Uterus (tissue), 3 donors: ENCODE measurements at regions not wholly inside any gene's neighbourhood (a gene's known extent, or its start where the extent isn't known, plus 50 kb on each side); places are given as distances from the start of the nearest gene placed in this dataset.

Experiments used
- DNase-seq, 2 donors: peaks; one replicate each; pipeline ENCODE4 v3.0.0-alpha.2; 2019 to 2020
- H3K27ac ChIP-seq, 2 donors: fragments of 200-600 bp; sonication (generic); 1 replicate in 1 of 2; 2 replicates in 1 of 2; pipeline ENCODE4 v1.5.1; 2016 to 2018
- H3K27me3 ChIP-seq, 2 donors: fragments of 200-600 bp; sonication (generic); one replicate each; pipeline ENCODE4 v1.5.1; 2018 to 2019; ENCODE audit warnings: control low read depth in 1 of 2
- H3K36me3 ChIP-seq, 2 donors: fragments of 200-600 bp; sonication (generic); one replicate each; pipeline ENCODE4 v1.5.1; 2019; ENCODE audit warnings: control low read depth in 1 of 2
- H3K4me1 ChIP-seq, 2 donors: fragments of 200-600 bp; sonication (generic); one replicate each; pipeline ENCODE4 v1.5.1; 2018 to 2019; ENCODE audit warnings: control low read depth in 1 of 2
- H3K4me3 ChIP-seq, 2 donors: fragments of 200-600 bp; sonication (generic); 1 replicate in 1 of 2; 2 replicates in 1 of 2; pipeline ENCODE4 v1.5.1; 2018 to 2019; ENCODE audit warnings: mild to moderate bottlenecking in 1 of 2
- H3K9me3 ChIP-seq, 2 donors: fragments of 200-600 bp; sonication (generic); one replicate each; pipeline ENCODE4 v1.5.1; 2019; ENCODE audit warnings: control low read depth in 1 of 2
- POLR2A ChIP-seq, 2 donors: fragments of 450-650 bp; IDR thresholded peaks; one replicate each; pipeline ENCODE4 v1.6.1; 2016; ENCODE audit warnings: antibody characterized with exemption in 2 of 2, mild to moderate bottlenecking in 1 of 2, moderate library complexity in 1 of 2
- intact Hi-C: fragments of 100-400 bp; cut with DNase I; formaldehyde crosslinking; loops from one replicate; pipeline ENCODE4 v1.15.1; 2023; ENCODE audit warnings: low total_unique reads
- TF ChIP-seq, protein P1 (sequence below), 4 experiments: fragments of 200-600 bp in 2 of 4; fragments of 450-650 bp in 2 of 4; sonication (generic) in 2 of 4; IDR thresholded peaks; one replicate each; pipeline ENCODE4 v1.5.1; 2016 to 2019; ENCODE audit warnings: antibody characterized with exemption in 4 of 4, mild to moderate bottlenecking in 2 of 4, moderate library complexity in 1 of 4
- donor health status: DM: yes; HTN: yes; CAD: no.

DNA sequence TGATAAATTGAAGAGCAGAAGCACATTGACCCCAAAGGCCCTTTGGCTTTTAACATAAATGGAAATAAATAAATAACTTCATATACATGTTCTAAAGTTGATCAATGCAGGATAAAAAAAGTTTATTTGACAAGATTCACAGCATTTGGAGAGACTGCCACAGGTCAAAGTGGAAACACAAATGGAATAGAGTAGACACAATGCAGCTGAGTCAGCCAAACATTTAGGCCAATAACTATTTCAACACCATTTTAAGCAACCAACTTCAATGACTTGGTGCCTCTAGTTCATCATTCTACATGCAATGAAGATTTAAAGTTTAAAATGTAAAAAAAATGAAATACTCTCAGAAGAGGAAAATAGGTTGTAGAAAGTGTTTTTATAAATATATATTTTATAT is 365.2 kb downstream of the FAT4 start:
- Histone ChIP-seq H3K9me3 (no peaks in the 10 kb centered on the region), H3K36me3 (no peaks in the 10 kb centered on the region), H3K4me3 (no peak overlapping the region), H3K4me1 (no peaks in the 10 kb centered on the region), H3K27me3 (no peaks in the 10 kb centered on the region), H3K27ac (no peak overlapping the region)
- DNase-seq: no peak
- intact Hi-C loops: no loop called here
- TF ChIP-seq, protein P1, sequence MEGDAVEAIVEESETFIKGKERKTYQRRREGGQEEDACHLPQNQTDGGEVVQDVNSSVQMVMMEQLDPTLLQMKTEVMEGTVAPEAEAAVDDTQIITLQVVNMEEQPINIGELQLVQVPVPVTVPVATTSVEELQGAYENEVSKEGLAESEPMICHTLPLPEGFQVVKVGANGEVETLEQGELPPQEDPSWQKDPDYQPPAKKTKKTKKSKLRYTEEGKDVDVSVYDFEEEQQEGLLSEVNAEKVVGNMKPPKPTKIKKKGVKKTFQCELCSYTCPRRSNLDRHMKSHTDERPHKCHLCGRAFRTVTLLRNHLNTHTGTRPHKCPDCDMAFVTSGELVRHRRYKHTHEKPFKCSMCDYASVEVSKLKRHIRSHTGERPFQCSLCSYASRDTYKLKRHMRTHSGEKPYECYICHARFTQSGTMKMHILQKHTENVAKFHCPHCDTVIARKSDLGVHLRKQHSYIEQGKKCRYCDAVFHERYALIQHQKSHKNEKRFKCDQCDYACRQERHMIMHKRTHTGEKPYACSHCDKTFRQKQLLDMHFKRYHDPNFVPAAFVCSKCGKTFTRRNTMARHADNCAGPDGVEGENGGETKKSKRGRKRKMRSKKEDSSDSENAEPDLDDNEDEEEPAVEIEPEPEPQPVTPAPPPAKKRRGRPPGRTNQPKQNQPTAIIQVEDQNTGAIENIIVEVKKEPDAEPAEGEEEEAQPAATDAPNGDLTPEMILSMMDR (IDR thresholded peaks at IDR 0.05): no peak
- no peak for TF ChIP-seq POLR2A (IDR thresholded peaks at IDR 0.05)

DNA sequence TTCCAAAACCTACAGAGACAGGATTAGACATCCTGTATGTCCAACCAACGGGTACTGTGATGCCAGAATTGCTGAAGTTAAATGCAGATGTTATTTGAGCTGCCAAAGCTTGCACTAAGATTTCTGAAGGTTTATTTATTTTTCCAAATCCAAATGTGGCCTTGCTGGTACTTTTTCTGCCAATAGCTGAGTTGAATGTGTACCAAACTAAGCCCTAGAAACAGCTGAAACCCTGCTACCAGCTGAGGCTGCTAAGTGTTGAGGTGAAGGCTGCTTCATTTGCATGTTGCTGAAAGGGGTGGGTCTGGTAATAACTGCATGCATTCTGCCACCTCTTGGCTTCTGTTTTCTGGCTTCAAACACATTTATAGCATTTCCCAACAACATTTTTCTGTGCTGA is 366.5 kb downstream of the FAT4 start:
- no peak overlapping the region for H3K27ac ChIP-seq
- TF ChIP-seq POLR2A (IDR thresholded peaks at IDR 0.05): no peak
- TF ChIP-seq, protein P1 (IDR thresholded peaks at IDR 0.05): no peak
- no peaks in the 10 kb centered on the region for H3K36me3 ChIP-seq
- no peak overlapping the region for H3K4me3 ChIP-seq
- no peaks in the 10 kb centered on the region for H3K9me3 ChIP-seq
- H3K4me1 ChIP-seq: no peaks in the 10 kb centered on the region
- DNase-seq: no peak
- H3K27me3 ChIP-seq: no peaks in the 10 kb centered on the region
- intact Hi-C loops: no loop called here

DNA sequence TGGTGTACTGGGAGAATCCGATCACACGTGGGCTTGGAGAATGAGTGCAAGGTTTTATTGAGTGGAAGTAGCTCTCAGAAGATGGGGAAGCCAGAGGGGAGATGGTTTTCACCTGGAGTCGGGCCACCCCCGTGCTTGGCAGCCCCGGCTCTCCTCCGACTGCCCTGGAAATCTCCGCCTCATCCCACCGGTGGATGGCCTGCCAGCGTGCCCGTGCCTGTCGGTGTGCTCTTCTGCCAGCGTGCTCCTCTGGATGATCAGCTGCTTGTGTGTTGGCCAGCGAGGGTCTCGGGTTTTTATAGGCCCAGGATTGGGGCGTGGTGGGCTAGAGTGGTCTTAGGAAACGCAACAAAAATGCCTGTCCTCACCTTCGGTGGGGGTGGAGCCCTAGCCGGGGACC is 368.0 kb downstream of the FAT4 start:
- no peaks in the 10 kb centered on the region for H3K9me3 ChIP-seq
- H3K4me1 ChIP-seq: no peaks in the 10 kb centered on the region
- H3K27me3 ChIP-seq: no peaks in the 10 kb centered on the region
- intact Hi-C loops: no loop called here
- no peak for TF ChIP-seq POLR2A (IDR thresholded peaks at IDR 0.05)
- no peak overlapping the region for H3K27ac ChIP-seq
- no peak for DNase-seq
- H3K36me3 ChIP-seq: no peaks in the 10 kb centered on the region
- H3K4me3 ChIP-seq: no peak overlapping the region

DNA sequence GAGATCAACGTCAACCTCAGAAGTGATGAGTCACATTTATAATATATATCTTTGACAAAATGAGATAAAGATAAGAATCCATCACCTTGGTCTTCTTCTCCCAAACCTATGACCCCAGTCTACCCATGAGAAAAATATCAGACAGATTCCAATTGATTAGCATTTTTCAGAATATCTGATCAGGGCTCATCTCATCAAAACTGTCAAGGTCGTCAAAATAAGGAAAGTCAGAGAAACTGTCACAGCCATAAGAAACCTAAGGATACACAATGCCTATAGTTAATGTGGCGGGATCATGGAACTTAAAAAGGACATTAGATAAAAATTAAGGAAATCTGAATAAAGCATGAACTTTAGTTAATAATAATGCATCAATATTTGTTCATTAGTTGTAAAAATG is 374.1 kb downstream of the FAT4 start:
- intact Hi-C loops: no loop called here
- TF ChIP-seq POLR2A (IDR thresholded peaks at IDR 0.05): no peak
- TF ChIP-seq, protein P1 (IDR thresholded peaks at IDR 0.05): no peak
- no peaks in the 10 kb centered on the region for H3K4me1 ChIP-seq
- H3K27ac ChIP-seq: no peak overlapping the region
- H3K4me3 ChIP-seq: no peak overlapping the region
- no peak for DNase-seq
- H3K36me3 ChIP-seq: no peaks in the 10 kb centered on the region
- no peaks in the 10 kb centered on the region for H3K27me3 ChIP-seq
- no peaks in the 10 kb centered on the region for H3K9me3 ChIP-seq

DNA sequence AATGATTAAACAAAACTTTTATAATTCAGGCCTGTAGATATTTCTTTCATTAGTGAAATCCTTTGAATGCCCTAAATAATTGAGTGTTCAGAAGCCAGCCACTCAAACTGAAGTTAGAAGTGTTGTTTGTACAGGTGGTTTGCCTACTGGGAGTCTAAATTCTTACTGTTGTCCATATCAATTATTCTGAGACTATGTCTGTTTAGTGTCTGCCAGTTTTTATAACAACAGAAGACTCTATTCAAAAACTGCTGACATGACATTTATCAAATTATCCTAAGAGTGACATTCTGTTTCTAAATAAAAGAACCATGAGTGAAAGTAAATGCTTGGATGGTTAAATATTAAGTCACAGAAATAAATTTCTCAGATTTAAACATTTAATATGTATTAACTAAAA is 375.1 kb downstream of the FAT4 start:
- no peak overlapping the region for H3K4me3 ChIP-seq
- no peak for DNase-seq
- TF ChIP-seq, protein P1 (IDR thresholded peaks at IDR 0.05): no peak
- TF ChIP-seq POLR2A (IDR thresholded peaks at IDR 0.05): no peak
- H3K9me3 ChIP-seq: no peaks in the 10 kb centered on the region
- no peaks in the 10 kb centered on the region for H3K4me1 ChIP-seq
- no peak overlapping the region for H3K27ac ChIP-seq
- no peaks in the 10 kb centered on the region for H3K36me3 ChIP-seq
- intact Hi-C loops: no loop called here
- H3K27me3 ChIP-seq: no peaks in the 10 kb centered on the region

DNA sequence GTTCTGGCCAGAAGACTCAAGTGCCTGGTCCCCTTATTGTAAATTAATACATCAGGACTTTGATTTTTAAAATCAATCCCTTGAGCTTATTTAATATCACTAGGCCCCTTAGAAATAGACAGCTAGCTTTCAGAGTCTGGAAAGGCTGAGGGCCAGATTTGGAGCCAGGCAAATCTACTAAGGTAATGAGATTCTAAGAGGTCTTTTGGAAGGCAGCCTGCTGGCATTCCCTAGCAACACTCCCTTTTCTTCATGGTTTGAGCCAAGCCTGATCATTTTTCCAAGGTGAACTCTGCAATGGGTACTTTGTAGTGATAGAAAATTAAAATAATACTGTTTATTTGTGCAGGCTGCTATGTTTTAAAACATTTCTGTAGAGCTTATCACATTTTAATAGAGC is 378.5 kb downstream of the FAT4 start:
- Histone ChIP-seq H3K4me1 (no peaks in the 10 kb centered on the region), H3K36me3 (no peaks in the 10 kb centered on the region), H3K9me3 (no peaks in the 10 kb centered on the region), H3K27ac (no peak overlapping the region), H3K27me3 (no peaks in the 10 kb centered on the region), H3K4me3 (no peak overlapping the region)
- intact Hi-C loops: no loop called here
- TF ChIP-seq, protein P1 (IDR thresholded peaks at IDR 0.05): no peak
- no peak for TF ChIP-seq POLR2A (IDR thresholded peaks at IDR 0.05)
- DNase-seq: no peak
